ENCODE measurements at regions not wholly inside any gene's neighbourhood (a gene's known extent, or its start where the extent isn't known, plus 50 kb on each side); places are given as distances from the start of the nearest gene placed in this dataset.

DNA sequence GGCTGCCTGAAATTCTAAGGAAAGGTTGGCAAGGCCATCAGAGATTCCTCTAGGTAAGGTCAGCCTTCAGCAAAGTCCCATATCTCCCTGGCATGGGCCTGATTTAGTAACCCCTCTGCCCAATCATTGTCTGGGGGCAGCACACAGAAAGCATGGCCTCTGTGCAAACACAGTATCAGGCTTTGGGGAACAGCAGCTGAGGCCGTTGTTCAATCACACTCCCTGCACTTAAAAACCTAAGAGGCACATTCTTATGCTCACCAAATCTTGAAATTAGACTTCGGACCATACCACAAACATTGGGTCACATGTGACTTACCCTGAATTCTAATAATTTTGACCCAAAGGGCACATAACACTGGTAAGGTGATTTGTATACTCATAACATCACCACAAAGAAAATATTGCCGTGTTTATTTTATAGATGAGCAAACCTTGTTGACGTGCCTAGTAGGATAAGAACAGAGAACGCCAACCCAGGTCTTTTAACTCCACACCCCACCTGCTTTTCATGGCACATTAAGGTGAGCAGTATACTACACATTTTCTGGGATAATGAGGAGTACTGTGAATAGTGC lies 212.7 kb downstream of the HNMT start:
- no peak overlapping the region for H3K4me3 ChIP-seq (ENCODE audit: low read depth, low read length)
- DNase-seq (ENCODE audit: low read depth): no peak
- TF ChIP-seq, protein P1, sequence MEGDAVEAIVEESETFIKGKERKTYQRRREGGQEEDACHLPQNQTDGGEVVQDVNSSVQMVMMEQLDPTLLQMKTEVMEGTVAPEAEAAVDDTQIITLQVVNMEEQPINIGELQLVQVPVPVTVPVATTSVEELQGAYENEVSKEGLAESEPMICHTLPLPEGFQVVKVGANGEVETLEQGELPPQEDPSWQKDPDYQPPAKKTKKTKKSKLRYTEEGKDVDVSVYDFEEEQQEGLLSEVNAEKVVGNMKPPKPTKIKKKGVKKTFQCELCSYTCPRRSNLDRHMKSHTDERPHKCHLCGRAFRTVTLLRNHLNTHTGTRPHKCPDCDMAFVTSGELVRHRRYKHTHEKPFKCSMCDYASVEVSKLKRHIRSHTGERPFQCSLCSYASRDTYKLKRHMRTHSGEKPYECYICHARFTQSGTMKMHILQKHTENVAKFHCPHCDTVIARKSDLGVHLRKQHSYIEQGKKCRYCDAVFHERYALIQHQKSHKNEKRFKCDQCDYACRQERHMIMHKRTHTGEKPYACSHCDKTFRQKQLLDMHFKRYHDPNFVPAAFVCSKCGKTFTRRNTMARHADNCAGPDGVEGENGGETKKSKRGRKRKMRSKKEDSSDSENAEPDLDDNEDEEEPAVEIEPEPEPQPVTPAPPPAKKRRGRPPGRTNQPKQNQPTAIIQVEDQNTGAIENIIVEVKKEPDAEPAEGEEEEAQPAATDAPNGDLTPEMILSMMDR (conservative IDR thresholded peaks at IDR 0.05; ENCODE audit: low read depth, low read length): no peak

DNA sequence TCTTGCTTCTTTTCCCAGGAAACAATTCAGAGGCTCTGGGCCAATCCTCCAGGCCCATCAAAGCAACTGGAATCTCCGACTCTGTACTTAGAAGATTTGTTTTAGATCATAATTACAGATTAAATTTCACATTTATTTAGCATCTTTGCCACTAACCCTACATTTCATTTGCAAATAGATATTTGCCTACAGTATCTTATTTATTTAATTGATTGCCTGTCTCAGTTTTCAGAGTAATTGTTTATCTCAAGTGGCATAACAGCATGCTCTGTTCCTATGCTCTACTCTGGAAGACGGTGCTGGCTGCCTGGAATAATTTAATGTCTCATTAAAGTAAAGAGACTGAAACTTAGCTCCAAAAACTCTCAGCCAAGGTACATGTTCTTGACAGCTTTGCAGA lies 213.4 kb downstream of the HNMT start:
- no peak for DNase-seq (ENCODE audit: low read depth)

DNA sequence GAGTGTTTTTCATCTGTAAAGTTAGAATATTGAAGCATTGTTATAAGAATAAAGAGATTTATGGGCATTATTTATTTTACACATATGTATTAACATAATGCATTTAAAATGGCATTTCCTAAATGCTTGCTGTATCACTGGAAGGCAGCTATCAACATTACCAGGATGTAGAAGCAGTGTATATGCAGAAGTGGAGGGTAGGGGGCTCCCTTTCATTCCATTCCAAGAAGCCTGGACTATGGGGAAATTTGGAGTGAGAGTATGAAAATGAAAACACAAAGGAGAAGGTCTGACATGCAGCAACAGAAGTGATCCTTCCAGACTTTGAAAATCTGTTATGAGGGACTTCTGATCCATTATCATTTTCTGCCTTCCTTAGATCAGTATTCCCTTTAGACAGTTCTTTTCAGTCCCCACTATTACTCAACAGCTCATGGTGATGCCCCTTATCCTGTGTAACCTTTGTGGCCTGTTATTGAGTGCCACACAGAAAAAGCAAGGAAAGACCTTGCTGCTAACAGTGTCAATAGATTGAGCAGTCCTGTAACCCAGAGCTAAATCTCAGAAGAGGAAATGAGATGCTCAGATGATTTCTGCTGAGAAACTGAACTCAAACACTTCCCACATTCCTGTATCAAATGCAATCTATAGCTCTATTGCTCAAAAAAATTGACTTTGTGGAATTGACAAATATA lies 216.6 kb downstream of the HNMT start:
- TF ChIP-seq, protein P1 (conservative IDR thresholded peaks at IDR 0.05; ENCODE audit: low read depth, low read length): peak; percentile 39
- H3K4me3 ChIP-seq (ENCODE audit: low read depth, low read length): no peak overlapping the region
- DNase-seq (ENCODE audit: low read depth): peak; percentile 32

More for the DNA sequence above, 213.4 kb downstream of the HNMT start:
- H3K4me3 ChIP-seq (ENCODE audit: low read depth, low read length): no peak overlapping the region
- TF ChIP-seq, protein P1 (conservative IDR thresholded peaks at IDR 0.05; ENCODE audit: low read depth, low read length): no peak

DNA sequence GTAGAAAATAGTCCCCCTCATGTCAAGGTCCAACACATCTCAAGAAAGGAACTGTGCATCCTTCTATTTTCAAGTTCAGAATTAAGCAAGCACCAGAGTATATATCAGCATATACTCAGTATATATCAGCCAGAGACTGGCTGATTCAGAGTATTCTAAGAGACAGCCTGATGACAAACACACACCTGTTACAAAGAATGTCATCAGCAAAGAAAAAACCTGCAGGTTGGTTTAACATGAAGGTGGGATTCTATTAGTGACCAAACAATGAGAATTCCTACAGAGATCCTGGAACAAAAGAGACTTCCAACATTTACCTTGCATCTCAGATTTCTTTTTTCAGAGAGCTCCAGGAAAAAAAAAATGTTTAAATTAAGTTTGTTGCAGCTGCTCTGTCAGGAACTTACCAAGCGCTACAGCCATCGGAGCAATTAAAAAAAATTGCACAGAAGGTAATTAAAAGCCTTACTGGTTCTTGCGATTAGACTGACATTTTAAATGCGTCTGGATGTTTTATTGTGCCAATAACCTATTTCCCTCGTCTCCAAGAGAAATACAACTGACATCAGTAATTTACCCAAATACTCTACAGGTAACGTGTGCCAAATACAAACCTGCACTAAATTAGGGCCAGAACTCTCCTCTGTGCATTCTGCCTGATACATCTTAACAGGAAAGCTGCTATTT lies 218.1 kb downstream of the HNMT start:
- no peak for DNase-seq (ENCODE audit: low read depth)
- H3K4me3 ChIP-seq (ENCODE audit: low read depth, low read length): no peak overlapping the region
- TF ChIP-seq, protein P1 (conservative IDR thresholded peaks at IDR 0.05; ENCODE audit: low read depth, low read length): no peak

DNA sequence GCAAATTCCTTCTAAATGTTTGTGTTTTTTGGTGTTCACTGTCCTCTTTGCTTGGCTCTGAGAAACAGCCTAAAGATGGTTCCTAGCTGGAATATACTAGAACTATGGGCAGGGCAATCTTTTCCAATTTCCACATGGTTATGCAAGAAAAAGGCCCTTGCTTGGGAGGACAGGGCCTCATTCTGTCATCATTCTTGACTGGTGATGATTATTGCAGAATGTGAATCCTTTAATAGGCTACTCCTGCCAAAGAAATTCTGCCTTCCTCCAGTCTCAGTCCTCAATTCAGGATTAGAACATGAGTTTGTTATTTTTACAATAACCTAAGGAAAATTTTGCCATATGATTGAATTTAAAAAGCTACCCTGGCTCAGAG lies 218.7 kb downstream of the HNMT start:
- peak; percentile 2 for DNase-seq (ENCODE audit: low read depth)
- TF ChIP-seq, protein P1 (conservative IDR thresholded peaks at IDR 0.05; ENCODE audit: low read depth, low read length): no peak

DNA sequence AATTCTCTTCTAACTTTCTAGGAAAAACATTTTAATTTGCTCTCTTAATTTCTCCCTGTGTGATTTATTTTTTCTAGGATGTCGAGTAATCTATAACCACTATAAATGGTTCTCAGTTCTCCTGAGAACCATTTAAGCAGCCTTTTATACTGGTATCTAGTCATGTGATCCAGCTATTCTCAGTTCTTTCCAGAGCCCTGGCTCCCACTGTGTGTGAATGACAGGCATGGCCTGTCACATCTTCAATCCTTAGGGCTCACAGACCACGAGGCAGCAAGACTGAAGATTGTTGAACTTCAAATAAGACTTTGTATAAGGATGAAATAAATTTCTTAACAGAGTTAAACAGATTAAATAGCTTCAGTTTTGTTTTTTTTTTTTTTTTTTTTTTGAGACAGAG lies 219.4 kb downstream of the HNMT start:
- DNase-seq (ENCODE audit: low read depth): no peak
- H3K4me3 ChIP-seq (ENCODE audit: low read depth, low read length): no peak overlapping the region
- TF ChIP-seq, protein P1 (conservative IDR thresholded peaks at IDR 0.05; ENCODE audit: low read depth, low read length): no peak

More for the DNA sequence above, 218.7 kb downstream of the HNMT start:
- no peak overlapping the region for H3K4me3 ChIP-seq (ENCODE audit: low read depth, low read length)
